ENCODE measurements at regions not wholly inside any gene's neighbourhood (a gene's known extent, or its start where the extent isn't known, plus 50 kb on each side); places are given as distances from the start of the nearest gene placed in this dataset.

DNA sequence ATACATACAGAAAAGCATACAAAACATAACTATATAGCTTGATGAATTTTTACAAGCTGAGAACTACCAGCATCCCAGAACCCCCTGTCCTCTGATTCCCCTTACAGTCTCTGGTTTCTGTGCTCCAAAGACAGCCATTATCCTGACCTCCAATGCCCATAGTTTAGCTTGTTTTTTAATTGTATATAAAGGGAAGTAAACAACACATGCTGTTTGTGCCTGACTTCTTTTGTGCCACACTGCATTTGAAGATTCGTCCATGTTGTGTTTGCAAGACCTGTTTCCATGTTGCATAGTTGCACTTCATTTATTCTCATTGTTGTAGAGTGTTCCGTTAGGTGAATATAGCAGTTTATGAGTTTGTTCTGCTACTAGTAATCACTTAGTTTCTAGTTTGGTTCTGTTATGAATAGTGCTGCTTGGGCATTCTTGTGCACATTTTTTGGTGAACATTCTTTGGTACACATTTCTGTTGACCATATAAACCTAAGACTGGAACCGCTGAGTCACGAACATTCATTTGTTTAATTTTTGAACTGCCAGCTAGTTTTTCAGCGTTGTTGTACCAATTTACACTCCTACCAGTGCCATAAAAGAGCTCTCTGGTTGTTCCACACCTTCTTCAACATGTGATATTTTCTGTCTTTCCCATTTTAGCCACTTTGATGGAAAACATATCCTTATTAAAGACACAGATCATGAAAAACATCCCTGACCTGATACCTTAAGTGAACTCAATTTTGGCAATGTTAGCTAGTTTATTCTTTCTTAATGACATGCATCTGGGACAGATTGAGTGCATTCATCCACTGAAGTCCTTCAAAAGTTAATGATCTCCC, 78.1 kb upstream of the ANXA1 start:
- TF ChIP-seq YY1 (IDR thresholded peaks at IDR 0.05; ENCODE audit: insufficient read depth, insufficient read length), result no peak
- no peak for TF ChIP-seq ZNF274 (IDR thresholded peaks at IDR 0.05; ENCODE audit: low read depth, low read length)

All from NT2/D1 (cell line).